Neuronal stem cell (in vitro differentiated cells): ENCODE measurements at regions not wholly inside any gene's neighbourhood (a gene's known extent, or its start where the extent isn't known, plus 50 kb on each side); places are given as distances from the start of the nearest gene placed in this dataset.
"Not testable (repeated sequence)": the region's sequence is repeated elsewhere in the genome, so short reads cannot be mapped to it uniquely, and the experiment has no call there.

Source experiments
- DNase-seq: peaks from one replicate; pipeline ENCODE4 v3.0.0-alpha.2; 2013; ENCODE audit warnings: low spot score
- H2AFZ ChIP-seq: one replicate; pipeline ENCODE4 v1.6.1; 2013; ENCODE audit warnings: mild to moderate bottlenecking, low read length, inconsistent platforms
- H2AK5ac ChIP-seq: 2 replicates; pipeline ENCODE4 v1.6.1; 2013; ENCODE audit warnings: low read depth, mild to moderate bottlenecking, inconsistent platforms, low read length, moderate library complexity, mixed read lengths
- H2BK120ac ChIP-seq: 2 replicates; pipeline ENCODE4 v1.6.1; 2013; ENCODE audit warnings: low read depth, mild to moderate bottlenecking, inconsistent platforms, low read length, moderate library complexity, mixed read lengths
- H2BK12ac ChIP-seq: one replicate; pipeline ENCODE4 v1.6.1; 2013; ENCODE audit warnings: low read length, inconsistent platforms
- H2BK15ac ChIP-seq: 2 replicates; pipeline ENCODE4 v1.6.1; 2013; ENCODE audit warnings: mild to moderate bottlenecking, low read length, inconsistent platforms, mixed read lengths
- H2BK5ac ChIP-seq: one replicate; pipeline ENCODE4 v1.6.1; 2013; ENCODE audit warnings: inconsistent platforms, mild to moderate bottlenecking, low read length, moderate library complexity
- H3K14ac ChIP-seq: one replicate; pipeline ENCODE4 v1.6.1; 2013; ENCODE audit warnings: low read length, inconsistent platforms
- H3K18ac ChIP-seq: 2 replicates; pipeline ENCODE4 v1.6.1; 2013; ENCODE audit warnings: low read length, inconsistent platforms
- H3K23ac ChIP-seq: 2 replicates; pipeline ENCODE4 v1.6.1; 2013; ENCODE audit warnings: low read depth, mild to moderate bottlenecking, mixed read lengths, low read length, inconsistent platforms; ENCODE audit not compliant: poor library complexity
- H3K27ac ChIP-seq: replicated peaks from 3 replicates; pipeline ENCODE4 v1.5.1; 2013; ENCODE audit warnings: low read length, inconsistent platforms
- H3K27me3 ChIP-seq, 3 experiments: 2 replicates each; pipeline ENCODE4 v1.6.1; 2013; ENCODE audit warnings: low read length in 3 of 3, mild to moderate bottlenecking in 2 of 3, inconsistent platforms in 1 of 3, low read depth in 1 of 3, mixed read lengths in 1 of 3, moderate library complexity in 1 of 3; ENCODE audit not compliant: control insufficient read depth in 3 of 3, insufficient read depth in 3 of 3
- H3K36me3 ChIP-seq, 2 donors: replicated peaks in 1 of 2; 2 replicates each; pipeline ENCODE4 v1.6.1; 2013; ENCODE audit warnings: low read length in 2 of 2; ENCODE audit not compliant: control insufficient read depth in 2 of 2, insufficient read depth in 2 of 2
- H3K4ac ChIP-seq: 2 replicates; pipeline ENCODE4 v1.6.1; 2013; ENCODE audit warnings: inconsistent platforms, mild to moderate bottlenecking, low read length, moderate library complexity
- H3K4me1 ChIP-seq, 2 donors: 1 replicate in 1 of 2; 2 replicates in 1 of 2; pipeline ENCODE4 v1.6.1; 2013; ENCODE audit warnings: low read length in 2 of 2, low read depth in 1 of 2; ENCODE audit not compliant: control insufficient read depth in 2 of 2, insufficient read depth in 1 of 2
- H3K4me2 ChIP-seq: one replicate; pipeline ENCODE4 v1.6.1; 2013; ENCODE audit warnings: mild to moderate bottlenecking, low read length, inconsistent platforms; ENCODE audit not compliant: insufficient read depth, poor library complexity, severe bottlenecking
- H3K4me3 ChIP-seq, 2 donors: 2 replicates each; pipeline ENCODE4 v1.5.1; 2013; ENCODE audit warnings: low read length in 2 of 2, mild to moderate bottlenecking in 2 of 2, inconsistent platforms in 1 of 2, moderate library complexity in 1 of 2
- H3K79me1 ChIP-seq: one replicate; pipeline ENCODE4 v1.6.1; 2013; ENCODE audit warnings: low read depth, mild to moderate bottlenecking, inconsistent platforms, low read length, moderate library complexity
- H3K9ac ChIP-seq: one replicate; pipeline ENCODE4 v1.6.1; 2013; ENCODE audit warnings: mild to moderate bottlenecking, low read depth, low read length, inconsistent platforms; ENCODE audit not compliant: poor library complexity
- H3K9me3 ChIP-seq, 2 donors: replicated peaks in 1 of 2; 2 replicates each; pipeline versions ENCODE3 to v1.6.1; 2013; ENCODE audit warnings: low read length in 2 of 2, mild to moderate bottlenecking in 2 of 2, inconsistent platforms in 1 of 2, low read depth in 1 of 2, mixed read lengths in 1 of 2, moderate library complexity in 1 of 2; ENCODE audit not compliant: control insufficient read depth in 2 of 2, insufficient read depth in 1 of 2
- H4K8ac ChIP-seq: one replicate; pipeline ENCODE4 v1.6.1; 2013; ENCODE audit warnings: low read depth, mild to moderate bottlenecking, inconsistent platforms, low read length, moderate library complexity
- H4K91ac ChIP-seq: one replicate; pipeline ENCODE4 v1.6.1; 2013; ENCODE audit warnings: low read length, low read depth, mild to moderate bottlenecking, inconsistent platforms; ENCODE audit not compliant: poor library complexity
- WGBS, 2 donors: extraction: QIAGEN DNeasy Blood & Tissue Kit; methylation state at CpG; one replicate each; pipeline ENCODE4 v1.1.7; 2013; ENCODE audit warnings: missing lambda C conversion rate in 2 of 2, mixed read lengths in 1 of 2; ENCODE audit not compliant: insufficient read length in 2 of 2, insufficient replicate concordance in 1 of 2; ENCODE audit errors: extremely low coverage in 2 of 2; 5-methylcytosine and 5-hydroxymethylcytosine counted together

DNA sequence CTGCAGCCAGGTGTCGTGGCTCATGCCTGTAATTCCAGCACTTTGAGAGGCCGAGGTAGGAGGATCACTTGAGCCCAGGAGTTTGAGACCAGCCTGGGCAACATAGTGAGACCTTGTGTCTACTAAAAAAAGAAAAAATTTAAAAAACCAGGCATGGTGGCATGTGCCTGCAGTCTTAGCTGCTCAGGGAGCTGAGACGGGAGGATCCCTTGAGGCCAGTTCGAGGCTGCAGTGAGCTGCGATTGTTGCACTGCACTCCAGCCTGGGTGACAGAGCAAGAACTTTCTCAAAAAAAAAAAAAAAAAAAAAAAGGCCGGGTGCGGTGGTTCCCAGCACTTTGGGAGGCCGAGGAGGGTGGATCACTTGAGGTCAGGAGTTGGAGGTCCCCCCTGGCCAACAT is 85.5 kb upstream of the CLDN5 start:
- H2BK5ac ChIP-seq, H3K36me3 ChIP-seq, H3K27ac ChIP-seq, H3K9ac ChIP-seq, DNase-seq, H3K4me3 ChIP-seq, H3K4me1 ChIP-seq, H3K14ac ChIP-seq, H2BK12ac ChIP-seq, H4K91ac ChIP-seq, H3K79me1 ChIP-seq, H3K4me2 ChIP-seq, H2BK120ac ChIP-seq, H3K18ac ChIP-seq, H3K23ac ChIP-seq, H3K4ac ChIP-seq, H3K9me3 ChIP-seq, H2AFZ ChIP-seq, H4K8ac ChIP-seq, H2BK15ac ChIP-seq, H2AK5ac ChIP-seq: not testable (repeated sequence)
- H3K27me3 ChIP-seq = peaks cover 0 to 60% (median 4%) of the 10 kb centered on the region in 3 experiments
- no CpG with 5 or more reads among the region's 8 CpGs for WGBS, 2 donors

DNA sequence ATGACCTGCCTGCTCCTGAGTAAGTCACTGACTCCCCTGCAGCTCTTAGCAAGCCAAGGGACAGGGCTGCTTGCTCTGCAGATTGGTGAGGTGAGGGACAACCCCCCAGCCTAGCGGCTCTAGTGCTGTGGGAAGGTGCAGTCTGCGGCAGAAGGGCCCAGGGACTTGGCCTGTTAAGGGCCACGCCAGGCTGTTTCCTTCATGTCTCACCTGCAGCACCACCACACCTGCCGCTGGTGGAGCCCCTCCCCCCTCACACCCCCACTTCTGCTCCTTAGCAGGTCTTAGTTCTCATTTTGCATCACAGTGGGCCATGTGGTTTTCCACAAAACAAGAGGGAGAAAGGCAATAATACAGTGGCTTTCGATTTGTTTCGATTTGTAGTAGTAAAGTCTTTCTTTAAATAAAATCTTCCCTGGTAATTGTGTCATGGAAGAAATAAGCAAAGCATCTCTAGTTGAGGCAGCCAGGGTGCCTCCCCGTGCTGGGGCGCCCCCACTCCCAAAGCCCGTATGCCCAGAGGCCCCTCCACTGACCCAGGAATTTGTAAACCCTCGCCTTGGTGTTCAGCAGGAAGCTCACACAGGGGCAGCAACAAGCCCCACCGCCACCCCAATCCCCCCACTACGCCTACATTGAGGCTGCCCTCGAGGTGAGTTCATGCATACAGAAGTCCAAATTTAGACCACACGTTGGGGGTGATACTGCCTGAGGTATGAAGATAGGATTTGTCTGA is 86.5 kb upstream of the CLDN5 start:
- no peak overlapping the region for H4K8ac ChIP-seq
- DNase-seq = no peak
- no peak overlapping the region for H3K27ac ChIP-seq
- no peak overlapping the region for H3K4ac ChIP-seq
- no peak overlapping the region for H2BK5ac ChIP-seq
- H2BK15ac ChIP-seq = no peak overlapping the region
- H2BK12ac ChIP-seq = no peak overlapping the region
- WGBS, 2 donors = no CpG with 5 or more reads among the region's 14 CpGs
- H3K27me3 ChIP-seq = peaks cover 0 to 62% (median 4%) of the 10 kb centered on the region in 3 experiments
- peak overlapping the region; percentile 39 for H3K14ac ChIP-seq
- H3K9me3 ChIP-seq = no peaks in the 10 kb centered on the region
- no peak overlapping the region for H2AK5ac ChIP-seq
- no peaks in the 10 kb centered on the region for H3K36me3 ChIP-seq
- peak overlapping the region; percentile 62 for H3K18ac ChIP-seq
- H3K4me2 ChIP-seq = no peak overlapping the region
- H3K4me3 ChIP-seq = no peak overlapping the region
- H3K79me1 ChIP-seq = no peaks in the 10 kb centered on the region
- no peak overlapping the region for H2BK120ac ChIP-seq
- H3K23ac ChIP-seq = peak overlapping the region; percentile 46
- no peak overlapping the region for H3K9ac ChIP-seq
- H2AFZ ChIP-seq = no peak overlapping the region
- peaks cover 0 to 6% of the 10 kb centered on the region in 2 donors for H3K4me1 ChIP-seq
- no peak overlapping the region for H4K91ac ChIP-seq

DNA sequence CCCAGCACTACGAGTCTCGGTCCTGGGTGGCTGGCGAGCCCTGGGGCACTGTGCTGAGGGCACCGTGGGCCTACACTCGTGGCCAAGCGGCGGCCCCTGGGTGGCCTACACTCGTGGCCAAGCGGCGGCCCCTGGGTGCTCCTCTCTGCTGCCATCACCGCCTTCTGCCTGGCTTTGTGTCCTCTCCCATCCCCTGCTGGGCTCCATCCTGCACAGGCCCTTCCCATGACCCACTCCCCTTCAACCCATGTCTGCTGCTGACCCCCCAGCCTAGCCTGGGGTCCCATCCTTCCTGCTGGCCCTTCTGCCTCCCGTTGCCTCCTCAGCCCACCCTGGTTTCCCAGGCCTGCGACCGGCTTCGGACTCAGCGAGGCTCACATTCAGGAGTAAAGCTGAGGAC is 87.4 kb upstream of the CLDN5 start:
- Histone ChIP-seq H4K91ac (no peak overlapping the region), H3K18ac (peak overlapping the region; percentile 69), H3K4me2 (no peak overlapping the region), H4K8ac (no peak overlapping the region), H3K4me3 (no peak overlapping the region), H3K9ac (no peak overlapping the region), H3K14ac (no peak overlapping the region), H3K4me1 (peaks cover 0 to 6% of the 10 kb centered on the region in 2 donors), H3K27ac (no peak overlapping the region), H2AFZ (no peak overlapping the region), H3K36me3 (no peaks in the 10 kb centered on the region), H3K27me3 (peaks cover 0 to 54% (median 4%) of the 10 kb centered on the region in 3 experiments), H2BK15ac (peak overlapping the region; percentile 63), H2BK5ac (no peak overlapping the region), H3K23ac (peak overlapping the region; percentile 90), H2BK12ac (no peak overlapping the region), H3K9me3 (no peaks in the 10 kb centered on the region), H3K4ac (no peak overlapping the region), H2AK5ac (peak overlapping the region; percentile 22), H2BK120ac (no peak overlapping the region), H3K79me1 (no peaks in the 10 kb centered on the region)
- no peak for DNase-seq
- WGBS, 2 donors = no CpG with 5 or more reads among the region's 16 CpGs

DNA sequence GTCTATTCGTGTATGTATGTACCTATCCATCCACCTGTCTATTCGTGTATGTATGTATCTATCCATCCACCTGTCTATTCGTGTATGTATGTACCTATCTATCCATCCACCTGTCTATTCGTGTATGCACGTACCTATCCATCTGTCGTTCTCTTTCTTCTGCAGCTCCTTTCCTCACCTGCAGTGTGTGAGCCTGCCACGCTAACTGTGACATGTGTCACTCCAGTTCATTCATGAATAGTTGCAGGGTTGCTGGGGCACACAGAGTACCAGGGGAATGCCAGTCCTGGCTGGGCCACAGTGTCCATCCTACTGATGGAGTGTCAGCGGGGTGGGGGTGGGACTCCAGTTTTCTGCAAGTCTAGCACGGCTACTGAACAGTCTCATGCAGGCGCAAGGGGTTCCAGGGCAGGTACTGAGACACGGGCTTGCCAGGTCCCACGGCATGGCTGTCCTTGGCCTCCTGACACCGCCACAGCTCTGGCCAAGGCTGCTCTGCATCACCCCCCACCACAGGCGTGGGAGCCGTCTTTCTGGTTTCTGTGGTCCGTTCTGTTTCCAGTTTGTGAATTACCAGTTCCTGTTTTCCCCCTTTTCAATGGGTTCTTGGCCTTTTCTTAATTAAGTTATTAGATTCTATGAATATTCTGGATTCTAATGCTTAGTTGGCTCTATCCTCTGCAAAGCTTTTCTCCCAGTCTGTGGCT is 88.8 kb upstream of the CLDN5 start:
- Histone ChIP-seq H3K4me1 (peaks cover 0 to 4% of the 10 kb centered on the region in 2 donors), H4K91ac (no peak overlapping the region), H2AFZ (no peak overlapping the region), H2BK12ac (no peak overlapping the region), H4K8ac (no peak overlapping the region), H2BK5ac (no peak overlapping the region), H3K4me2 (no peak overlapping the region), H3K23ac (no peak overlapping the region), H3K79me1 (no peaks in the 10 kb centered on the region), H3K36me3 (no peaks in the 10 kb centered on the region), H3K9ac (no peak overlapping the region), H3K27ac (no peak overlapping the region), H2BK15ac (no peak overlapping the region), H3K14ac (no peak overlapping the region), H3K9me3 (no peaks in the 10 kb centered on the region), H2BK120ac (no peak overlapping the region), H2AK5ac (no peak overlapping the region), H3K4me3 (no peak overlapping the region), H3K18ac (no peak overlapping the region), H3K4ac (no peak overlapping the region), H3K27me3 (peaks cover 0 to 47% (median 0%) of the 10 kb centered on the region in 3 experiments)
- no CpG with 5 or more reads among the region's 16 CpGs for WGBS, 2 donors
- no peak for DNase-seq
